ENCODE measurements at regions not wholly inside any gene's neighbourhood (a gene's known extent, or its start where the extent isn't known, plus 50 kb on each side); places are given as distances from the start of the nearest gene placed in this dataset.

GRCh38 chr6:164130151-164130550, 715.6 kb downstream of the QKI start:
- H3K4me3 ChIP-seq (ENCODE audit: low read depth, low read length) = no peak overlapping the region
- no peak for TF ChIP-seq CTCF (IDR thresholded peaks at IDR 0.05; ENCODE audit: low read depth, low read length, missing control alignments)
- DNase-seq (ENCODE audit: low read depth) = no peak

GRCh38 chr6:164129218-164129617, 714.7 kb downstream of the QKI start:
- DNase-seq (ENCODE audit: low read depth) = no peak
- no peak for TF ChIP-seq CTCF (IDR thresholded peaks at IDR 0.05; ENCODE audit: low read depth, low read length, missing control alignments)
- no peak overlapping the region for H3K4me3 ChIP-seq (ENCODE audit: low read depth, low read length)

GRCh38 chr6:164128101-164128500, 713.6 kb downstream of the QKI start:
- no peak for TF ChIP-seq CTCF (IDR thresholded peaks at IDR 0.05; ENCODE audit: low read depth, low read length, missing control alignments)
- H3K4me3 ChIP-seq (ENCODE audit: low read depth, low read length) = no peak overlapping the region
- DNase-seq (ENCODE audit: low read depth) = no peak

GRCh38 chr6:164124986-164125385, 710.5 kb downstream of the QKI start:
- no peak for DNase-seq (ENCODE audit: low read depth)

GRCh38 chr6:164124473-164124872, 710.0 kb downstream of the QKI start:
- DNase-seq (ENCODE audit: low read depth) = no peak
- TF ChIP-seq CTCF (IDR thresholded peaks at IDR 0.05; ENCODE audit: low read depth, low read length, missing control alignments) = no peak

More at GRCh38 chr6:164124986-164125385, 710.5 kb downstream of the QKI start:
- no peak for TF ChIP-seq CTCF (IDR thresholded peaks at IDR 0.05; ENCODE audit: low read depth, low read length, missing control alignments)
- H3K4me3 ChIP-seq (ENCODE audit: low read depth, low read length) = no peak overlapping the region

GRCh38 chr6:164122109-164122508, 707.6 kb downstream of the QKI start:
- no peak for TF ChIP-seq CTCF (IDR thresholded peaks at IDR 0.05; ENCODE audit: low read depth, low read length, missing control alignments)
- no peak for DNase-seq (ENCODE audit: low read depth)
- no peak overlapping the region for H3K4me3 ChIP-seq (ENCODE audit: low read depth, low read length)

More at GRCh38 chr6:164124473-164124872, 710.0 kb downstream of the QKI start:
- H3K4me3 ChIP-seq (ENCODE audit: low read depth, low read length) = no peak overlapping the region

- DNase-seq (ENCODE audit: low read depth) = no peak
- no peak for TF ChIP-seq CTCF (IDR thresholded peaks at IDR 0.05; ENCODE audit: low read depth, low read length, missing control alignments)
These were observed 707.0 kb downstream of the QKI start for GRCh38 chr6:164121527-164121926.

More at GRCh38 chr6:164121527-164121926, 707.0 kb downstream of the QKI start:
- no peak overlapping the region for H3K4me3 ChIP-seq (ENCODE audit: low read depth, low read length)

All from GM12864 (cell line).